Stomach (tissue), 4 donors: ENCODE measurements at regions not wholly inside any gene's neighbourhood (a gene's known extent, or its start where the extent isn't known, plus 50 kb on each side); places are given as distances from the start of the nearest gene placed in this dataset.

Experiments
- CTCF ChIP-seq, 7 experiments: fragments of 450-650 bp in 4 of 7; fragments of 200-600 bp in 3 of 7; sonication (generic) in 3 of 7; IDR thresholded peaks; one replicate each; pipeline ENCODE4 v1.5.1; 2016 to 2019; ENCODE audit warnings: antibody characterized with exemption in 7 of 7, control low read depth in 2 of 7, mild to moderate bottlenecking in 1 of 7
- EP300 ChIP-seq: sonication (generic); formaldehyde crosslinking; IDR thresholded peaks from one replicate; pipeline ENCODE4 v1.6.1; 2017; ENCODE audit warnings: antibody characterized with exemption
- POLR2A ChIP-seq, 4 donors: fragments of 450-650 bp; IDR thresholded peaks; one replicate each; pipeline ENCODE4 v1.6.1; 2016; ENCODE audit warnings: antibody characterized with exemption in 4 of 4, control low read depth in 2 of 4, mild to moderate bottlenecking in 1 of 4, moderate library complexity in 1 of 4
- POLR2AphosphoS5 ChIP-seq, 3 donors: sonication (generic); formaldehyde crosslinking; IDR thresholded peaks; one replicate each; pipeline ENCODE4 v1.6.1; 2016; ENCODE audit warnings: antibody characterized with exemption in 3 of 3

- TF ChIP-seq CTCF (IDR thresholded peaks at IDR 0.05) (no peak), EP300 (no peak), POLR2AphosphoS5 (IDR thresholded peaks at IDR 0.05) (no peak), POLR2A (IDR thresholded peaks at IDR 0.05) (no peak)
Measured at GRCh38 chr6:114404339-114404955, 61.6 kb upstream of the HS3ST5 start.
